T-cell (primary cell): ENCODE measurements at regions not wholly inside any gene's neighbourhood (a gene's known extent, or its start where the extent isn't known, plus 50 kb on each side); places are given as distances from the start of the nearest gene placed in this dataset.

Experiments
- ATAC-seq, 4 experiments: fragments of 200-7000 bp in 3 of 4; fragments of 150-1000 bp in 1 of 4; cut with Tn5 transposase; replicated peaks in 1 of 4; 1 replicate in 3 of 4; 2 replicates in 1 of 4; pipeline ENCODE4 v1.10.0; 2021; ENCODE audit warnings: moderate library complexity in 3 of 4, mild to moderate bottlenecking in 2 of 4, moderate number of reproducible peaks in 1 of 4
- CTCF ChIA-PET, 2 donors: fragments of 300-600 bp; sonication (Branson Sonifier 250); formaldehyde crosslinking; loops; one replicate each; lab custom pipeline; 2022; ENCODE audit warnings: antibody characterized with exemption in 2 of 2; lab: Charles Lee
- POLR2A ChIA-PET, 2 donors: fragments of 300-600 bp; sonication (Branson Sonifier 250); formaldehyde crosslinking; loops; one replicate each; lab custom pipeline; 2022; ENCODE audit warnings: antibody characterized with exemption in 2 of 2; lab: Charles Lee
- DNase-seq, 35 experiments: peaks; one replicate each; pipeline versions ENCODE4 v3.0.0 to v3.0.0-alpha.2; 2013 to 2023
- H3K27ac ChIP-seq: one replicate; pipeline ENCODE4 v1.5.1; 2013; ENCODE audit warnings: low read length
- H3K27me3 ChIP-seq, 2 experiments: replicated peaks in 1 of 2; 1 replicate in 1 of 2; 2 replicates in 1 of 2; pipeline versions ENCODE4 v1.6.1 to v1.7.0; 2013; ENCODE audit warnings: low read length in 1 of 2, mixed read lengths in 1 of 2; ENCODE audit not compliant: control insufficient read depth in 2 of 2, insufficient read depth in 2 of 2; ENCODE audit errors: extremely low read depth in 1 of 2
- H3K36me3 ChIP-seq, 2 donors: 1 replicate in 1 of 2; 2 replicates in 1 of 2; pipeline versions ENCODE4 v1.6.1 to v1.7.0; 2013; ENCODE audit warnings: low read length in 1 of 2; ENCODE audit not compliant: control insufficient read depth in 2 of 2, insufficient read depth in 1 of 2; ENCODE audit errors: extremely low read depth in 1 of 2
- H3K4me1 ChIP-seq, 2 experiments: 1 replicate in 1 of 2; 2 replicates in 1 of 2; pipeline versions ENCODE4 v1.6.1 to v1.7.0; 2013; ENCODE audit warnings: low read length in 2 of 2, mixed read lengths in 1 of 2; ENCODE audit not compliant: insufficient read depth in 2 of 2, control insufficient read depth in 1 of 2; ENCODE audit errors: extremely low read depth in 1 of 2
- H3K4me3 ChIP-seq, 2 donors: 1 replicate in 1 of 2; 2 replicates in 1 of 2; pipeline versions ENCODE4 v1.5.1 to v1.7.0; 2013; ENCODE audit warnings: mild to moderate bottlenecking in 2 of 2, low read length in 1 of 2, moderate library complexity in 1 of 2; ENCODE audit not compliant: control insufficient read depth in 1 of 2; ENCODE audit errors: extremely low read depth in 1 of 2
- H3K9me3 ChIP-seq: 2 replicates; pipeline ENCODE4 v1.7.0; 2013
- H3K27ac Mint-ChIP-seq, 2 donors: one replicate each; pipeline ENCODE4 v1.8.0; 2020 to 2021; ENCODE audit warnings: mild to moderate bottlenecking in 2 of 2, mixed read lengths in 2 of 2
- H3K27me3 Mint-ChIP-seq, 2 donors: one replicate each; pipeline ENCODE4 v1.8.0; 2021 to 2022; ENCODE audit warnings: mixed read lengths in 2 of 2
- H3K36me3 Mint-ChIP-seq: one replicate; pipeline ENCODE4 v1.8.0; 2021; ENCODE audit warnings: mixed read lengths
- H3K4me1 Mint-ChIP-seq, 3 donors: one replicate each; pipeline ENCODE4 v1.8.0; 2020 to 2022; ENCODE audit warnings: mixed read lengths in 3 of 3, mild to moderate bottlenecking in 1 of 3
- H3K4me3 Mint-ChIP-seq, 3 donors: one replicate each; pipeline ENCODE4 v1.8.0; 2020 to 2022; ENCODE audit warnings: mild to moderate bottlenecking in 3 of 3, mixed read lengths in 3 of 3, moderate library complexity in 3 of 3
- H3K9me3 Mint-ChIP-seq, 3 donors: one replicate each; pipeline ENCODE4 v1.8.0; 2020 to 2022; ENCODE audit warnings: mixed read lengths in 3 of 3
- WGBS: methylation state at CpG from one replicate; pipeline ENCODE4 v1.1.5; 2013; ENCODE audit warnings: missing lambda C conversion rate; ENCODE audit not compliant: insufficient coverage; 5-methylcytosine and 5-hydroxymethylcytosine counted together

GRCh38 chr12:89101440-89101839 is 250.9 kb downstream of the DUSP6 start:
- Mint-ChIP-seq H3K4me3 (no peak overlapping the region), H3K9me3 (no peaks in the 10 kb centered on the region), H3K27ac (no peak overlapping the region), H3K27me3 (no peaks in the 10 kb centered on the region), H3K36me3 (no peaks in the 10 kb centered on the region), H3K4me1 (no peaks in the 10 kb centered on the region)
- Histone ChIP-seq H3K36me3 (no peaks in the 10 kb centered on the region), H3K9me3 (no peaks in the 10 kb centered on the region), H3K4me1 (no peaks in the 10 kb centered on the region), H3K4me3 (no peak overlapping the region), H3K27me3 (peaks cover 0 to 5% of the 10 kb centered on the region in 2 experiments), H3K27ac (no peak overlapping the region)
- ATAC-seq (no peak), DNase-seq (no peak)
- WGBS, result 30% methylated on average over 3 of the region's 4 CpGs
- ChIA-PET CTCF (no interaction called here), POLR2A (no interaction called here)

DNA sequence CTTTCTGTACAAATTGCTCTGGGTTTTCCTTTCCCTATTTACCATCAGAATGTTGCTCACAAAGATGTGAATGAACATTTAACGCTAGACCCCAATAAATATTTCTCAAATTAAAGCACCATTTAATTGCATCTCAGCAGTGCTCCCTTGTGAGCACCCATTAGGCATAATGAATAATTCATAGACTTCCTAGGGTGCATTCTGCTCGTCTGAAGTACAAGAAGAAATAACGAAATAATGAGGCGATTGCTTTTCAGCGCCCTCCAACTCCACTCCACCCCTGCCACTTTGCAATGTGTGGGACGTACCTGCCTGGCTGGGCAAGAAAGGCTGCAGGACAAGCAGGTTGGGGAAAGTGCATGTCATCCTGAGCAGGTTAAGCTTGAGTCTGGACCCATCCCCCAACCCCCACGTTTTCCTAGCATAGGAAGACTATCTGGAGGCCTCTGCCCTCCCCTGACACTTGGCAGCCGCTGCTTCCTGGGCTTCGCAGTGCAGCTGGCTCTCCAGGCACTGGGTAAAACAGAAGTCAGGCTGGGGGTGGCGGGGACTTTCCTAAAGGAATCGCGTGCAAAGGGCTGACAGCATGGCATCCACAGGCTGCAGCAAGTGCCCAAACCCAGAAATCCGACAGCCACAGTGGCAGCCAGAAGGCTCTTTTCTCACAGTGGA is 253.7 kb downstream of the DUSP6 start:
- ChIA-PET CTCF (no interaction called here), POLR2A (no interaction called here)
- Histone ChIP-seq H3K9me3 (no peaks in the 10 kb centered on the region), H3K4me3 (no peak overlapping the region), H3K4me1 (no peaks in the 10 kb centered on the region), H3K27me3 (peaks cover 0 to 5% of the 10 kb centered on the region in 2 experiments), H3K36me3 (no peaks in the 10 kb centered on the region), H3K27ac (no peak overlapping the region)
- Mint-ChIP-seq H3K9me3 (no peaks in the 10 kb centered on the region), H3K36me3 (no peaks in the 10 kb centered on the region), H3K4me1 (no peaks in the 10 kb centered on the region), H3K27ac (no peak overlapping the region), H3K4me3 (no peak overlapping the region), H3K27me3 (no peaks in the 10 kb centered on the region)
- no peak for DNase-seq
- no peak for ATAC-seq
- WGBS, result 83% methylated on average over 12 of the region's 13 CpGs

GRCh38 chr12:89092297-89092696 is 260.0 kb downstream of the DUSP6 start:
- Histone ChIP-seq H3K4me3 (no peak overlapping the region), H3K27ac (no peak overlapping the region), H3K4me1 (no peaks in the 10 kb centered on the region), H3K27me3 (no peaks in the 10 kb centered on the region), H3K36me3 (no peaks in the 10 kb centered on the region), H3K9me3 (no peaks in the 10 kb centered on the region)
- 63% methylated on average over 1 of the region's 2 CpGs for WGBS
- DNase-seq (no peak), ATAC-seq (no peak)
- POLR2A ChIA-PET, result no interaction called here
- peaks cover 0 to 2% (median 0%) of the 10 kb centered on the region in 3 donors for H3K4me1 Mint-ChIP-seq
- CTCF ChIA-PET, result no interaction called here
- no peak overlapping the region for H3K4me3 Mint-ChIP-seq
- H3K27ac Mint-ChIP-seq, result no peak overlapping the region
- H3K27me3 Mint-ChIP-seq, result peaks cover 0 to 8% of the 10 kb centered on the region in 2 donors
- peaks cover 3% of the 10 kb centered on the region for H3K36me3 Mint-ChIP-seq
- H3K9me3 Mint-ChIP-seq, result peaks cover 0 to 17% (median 0%) of the 10 kb centered on the region in 3 donors

- POLR2A ChIA-PET, result interaction anchor here in 1 of 2 donors (0.5 kb wide), 1 partner anchor 523 kb away, joined by 3 read pairs; no protein-coding TSS in a partner anchor
- 43% methylated on average over 1 of the region's 1 CpG for WGBS
- no peak overlapping the region for H3K27ac Mint-ChIP-seq
- Histone ChIP-seq H3K4me1 (peaks cover 0 to 2% of the 10 kb centered on the region in 2 experiments), H3K27ac (no peak overlapping the region), H3K36me3 (no peaks in the 10 kb centered on the region), H3K27me3 (no peaks in the 10 kb centered on the region), H3K4me3 (no peak overlapping the region), H3K9me3 (no peaks in the 10 kb centered on the region)
- peaks cover 0 to 17% (median 0%) of the 10 kb centered on the region in 3 donors for H3K9me3 Mint-ChIP-seq
- H3K27me3 Mint-ChIP-seq, result peaks cover 0 to 9% of the 10 kb centered on the region in 2 donors
- CTCF ChIA-PET, result no interaction called here
- ATAC-seq (no peak), DNase-seq (no peak)
- no peak overlapping the region for H3K4me3 Mint-ChIP-seq
- peaks cover 3% of the 10 kb centered on the region for H3K36me3 Mint-ChIP-seq
- H3K4me1 Mint-ChIP-seq, result peaks cover 0 to 2% (median 0%) of the 10 kb centered on the region in 3 donors
Measured at GRCh38 chr12:89091293-89091841, 260.9 kb downstream of the DUSP6 start.

DNA sequence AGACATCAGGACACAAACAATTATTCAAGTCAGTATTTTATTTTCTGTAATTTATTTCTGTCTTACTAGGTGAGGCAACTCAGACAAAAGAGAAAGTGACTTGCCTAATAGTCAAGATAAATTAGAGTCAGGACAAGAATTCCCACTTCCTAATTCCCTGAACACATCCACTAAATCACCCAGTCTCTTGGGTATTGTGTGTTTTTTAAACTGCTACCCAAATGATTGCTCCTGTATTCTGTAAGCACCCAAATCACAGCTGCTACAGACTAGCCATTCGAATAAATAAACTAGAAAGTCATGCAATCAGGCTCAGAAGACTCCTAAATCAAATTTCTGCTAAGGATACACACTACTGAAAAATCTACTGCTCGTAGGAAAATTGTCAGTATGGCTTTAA is 263.0 kb downstream of the DUSP6 start:
- no peak for DNase-seq
- H3K27me3 Mint-ChIP-seq, result peaks cover 1 to 14% of the 10 kb centered on the region in 2 donors

GRCh38 chr12:89087876-89088275 is 264.4 kb downstream of the DUSP6 start:
- no peak for ATAC-seq
- Mint-ChIP-seq H3K36me3 (peaks cover 3% of the 10 kb centered on the region), H3K4me3 (no peak overlapping the region), H3K27ac (no peak overlapping the region), H3K9me3 (peaks cover 0 to 15% (median 0%) of the 10 kb centered on the region in 3 donors), H3K4me1 (peaks cover 0 to 2% (median 0%) of the 10 kb centered on the region in 3 donors), H3K27me3 (peaks cover 1 to 12% of the 10 kb centered on the region in 2 donors)
- WGBS, result 75% methylated on average over 1 of the region's 1 CpG
- ChIA-PET CTCF (no interaction called here), POLR2A (no interaction called here)
- Histone ChIP-seq H3K27ac (no peak overlapping the region), H3K4me3 (no peak overlapping the region), H3K27me3 (no peaks in the 10 kb centered on the region), H3K9me3 (no peaks in the 10 kb centered on the region), H3K36me3 (no peaks in the 10 kb centered on the region), H3K4me1 (peaks cover 0 to 2% of the 10 kb centered on the region in 2 experiments)
- no peak for DNase-seq

More for the DNA sequence above, 263.0 kb downstream of the DUSP6 start:
- Histone ChIP-seq H3K4me1 (peaks cover 0 to 2% of the 10 kb centered on the region in 2 experiments), H3K4me3 (no peak overlapping the region), H3K36me3 (no peaks in the 10 kb centered on the region), H3K27ac (no peak overlapping the region), H3K9me3 (no peaks in the 10 kb centered on the region), H3K27me3 (no peaks in the 10 kb centered on the region)
- H3K4me1 Mint-ChIP-seq, result peaks cover 0 to 2% (median 0%) of the 10 kb centered on the region in 3 donors
- H3K9me3 Mint-ChIP-seq, result peaks cover 0 to 17% (median 0%) of the 10 kb centered on the region in 3 donors
- H3K36me3 Mint-ChIP-seq, result peaks cover 3% of the 10 kb centered on the region
- no peak for ATAC-seq
- CTCF ChIA-PET, result no interaction called here
- no peak overlapping the region for H3K27ac Mint-ChIP-seq
- POLR2A ChIA-PET, result no interaction called here
- no CpG with 5 or more reads among the region's 2 CpGs for WGBS
- no peak overlapping the region for H3K4me3 Mint-ChIP-seq
